Stimulated activated CD8-positive, alpha-beta memory T cell treated with anti-CD3 and anti-CD28 coated beads, Interleukin-7, amount 100 ng/mL, for 24 hours (primary cell): ENCODE measurements at regions not wholly inside any gene's neighbourhood (a gene's known extent, or its start where the extent isn't known, plus 50 kb on each side); places are given as distances from the start of the nearest gene placed in this dataset.

Source experiments
- DNase-seq: peaks from one replicate; pipeline ENCODE4 v3.0.0-alpha.2; 2020; ENCODE audit warnings: low read depth

- DNase-seq: no peak
These were observed 176.0 kb downstream of the ABHD5 start for GRCh38 chr3:43866529-43867353.

GRCh38 chr3:43867436-43868072 lies 176.8 kb downstream of the ABHD5 start:
- no peak for DNase-seq

- DNase-seq: no peak
These were observed 178.8 kb downstream of the ABHD5 start for GRCh38 chr3:43869491-43869890.

DNA sequence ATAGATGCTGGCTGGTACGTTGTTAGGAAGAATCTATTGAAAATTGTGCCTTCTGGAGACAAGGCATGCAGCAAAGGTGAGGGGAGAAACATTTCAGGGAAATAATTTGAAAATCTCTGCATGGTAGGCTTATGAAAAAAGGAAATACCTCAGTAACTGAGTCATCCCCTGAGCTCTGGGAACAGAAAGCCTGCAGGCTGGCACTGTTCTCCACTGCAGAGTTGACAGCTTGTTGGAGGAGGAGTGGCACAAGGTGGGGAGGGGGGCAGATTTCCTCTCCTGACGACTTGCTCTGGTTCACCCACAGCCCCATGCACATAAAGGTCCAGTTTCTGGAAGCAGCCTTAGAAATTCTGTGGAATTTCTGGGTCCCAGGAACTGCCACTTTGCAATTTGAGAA lies 179.4 kb downstream of the ABHD5 start:
- DNase-seq: no peak

DNA sequence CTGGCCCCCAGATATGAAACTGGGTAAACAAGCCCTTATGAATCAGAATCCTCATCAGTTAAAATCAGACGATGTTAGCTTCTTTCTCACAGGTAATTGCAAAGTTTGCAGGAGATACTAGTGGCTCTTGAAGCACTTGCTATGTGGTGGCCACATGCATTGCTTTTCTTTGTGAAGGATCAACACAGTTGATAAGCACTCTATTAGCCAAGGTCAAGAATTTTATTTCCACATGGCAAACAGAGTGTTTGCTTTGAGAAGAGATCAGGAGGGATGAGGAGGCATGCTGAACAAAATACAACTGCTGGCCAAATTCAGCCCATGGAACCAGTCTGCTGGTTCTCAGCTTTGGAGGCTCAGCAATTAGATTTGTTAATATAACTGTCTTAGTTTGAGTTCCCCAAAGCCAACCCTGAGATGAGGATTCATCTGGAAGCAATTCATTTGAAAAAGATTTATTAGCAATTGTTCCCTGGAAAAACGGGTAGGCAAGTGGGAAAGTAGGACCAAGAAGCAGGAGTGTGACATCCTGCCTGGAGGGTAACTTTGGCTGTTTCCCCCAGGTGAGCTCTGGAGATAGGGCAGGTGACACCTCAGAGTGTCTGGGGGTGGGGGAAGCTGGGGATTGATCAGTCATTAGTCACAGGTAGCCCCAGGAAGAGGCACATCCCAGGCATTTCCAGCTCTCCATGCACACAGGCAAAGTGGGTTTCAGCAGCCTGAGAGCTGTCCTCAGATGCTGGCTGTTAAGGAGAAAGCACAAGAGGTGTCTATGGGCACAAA lies 180.3 kb downstream of the ABHD5 start:
- no peak for DNase-seq

GRCh38 chr3:43871627-43872245 lies 181.0 kb downstream of the ABHD5 start:
- no peak for DNase-seq

DNA sequence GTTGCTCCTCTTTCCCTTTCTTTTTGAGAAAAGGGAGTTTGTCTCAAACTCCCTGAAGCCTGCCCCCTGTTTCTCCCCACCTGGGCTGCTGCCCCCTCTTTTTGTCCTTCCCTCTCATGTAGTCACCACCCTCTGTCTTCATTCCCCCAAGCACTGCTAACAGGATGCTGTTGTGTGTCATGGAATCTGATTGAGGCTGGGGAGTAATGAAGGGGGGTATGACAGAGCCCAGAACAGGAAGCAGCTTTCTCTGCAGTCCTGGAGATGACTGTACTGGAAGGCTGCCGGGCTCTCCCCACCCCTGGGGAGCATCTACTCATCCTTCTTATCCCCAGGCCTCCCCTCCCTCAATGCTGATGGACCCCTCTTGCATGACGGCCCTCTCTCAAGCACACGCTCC lies 181.6 kb downstream of the ABHD5 start:
- no peak for DNase-seq

GRCh38 chr3:43872901-43873300 lies 182.2 kb downstream of the ABHD5 start:
- DNase-seq: no peak

- no peak for DNase-seq
These were observed 183.0 kb downstream of the ABHD5 start for GRCh38 chr3:43873723-43874122.

- no peak for DNase-seq
These were observed 183.6 kb downstream of the ABHD5 start for GRCh38 chr3:43874290-43874689.

- no peak for DNase-seq
These were observed 184.0 kb downstream of the ABHD5 start for GRCh38 chr3:43874731-43875130.

GRCh38 chr3:43876648-43877047 lies 185.9 kb downstream of the ABHD5 start:
- DNase-seq: no peak

- DNase-seq: no peak
These were observed 188.4 kb downstream of the ABHD5 start for GRCh38 chr3:43879166-43879565.

GRCh38 chr3:43882976-43883680 lies 192.4 kb downstream of the ABHD5 start:
- no peak for DNase-seq

DNA sequence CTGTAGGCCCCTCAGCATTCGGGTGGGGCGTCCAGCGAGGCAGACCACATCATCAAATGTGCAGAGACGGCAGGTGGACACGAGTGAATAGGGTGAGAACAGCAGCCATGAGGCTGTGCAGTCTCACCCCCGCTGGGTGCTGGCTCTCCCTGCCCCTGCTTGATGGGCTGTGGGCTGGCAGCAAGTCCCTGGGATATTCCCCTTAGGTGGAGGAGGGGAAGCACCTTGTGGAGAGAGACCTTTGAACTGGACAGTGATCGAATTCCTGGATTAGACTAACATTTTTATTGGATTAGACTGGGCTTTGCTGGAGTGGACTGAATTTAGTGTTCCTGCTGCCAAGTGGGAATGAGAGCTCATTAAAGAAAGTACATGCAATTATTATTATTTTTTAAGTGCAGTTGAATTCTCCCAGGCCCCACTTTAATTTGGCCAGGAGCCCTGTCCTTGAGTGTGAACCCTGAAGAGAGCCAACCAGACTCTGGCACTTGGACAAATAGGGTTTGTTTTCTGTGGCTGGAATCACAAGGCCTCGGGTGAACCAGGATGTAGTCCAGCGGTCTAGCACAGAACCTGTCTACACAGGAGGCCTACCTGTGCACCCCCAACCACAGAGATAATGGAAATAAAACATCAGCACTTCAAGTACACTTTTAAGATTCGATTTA lies 193.1 kb downstream of the ABHD5 start:
- no peak for DNase-seq

DNA sequence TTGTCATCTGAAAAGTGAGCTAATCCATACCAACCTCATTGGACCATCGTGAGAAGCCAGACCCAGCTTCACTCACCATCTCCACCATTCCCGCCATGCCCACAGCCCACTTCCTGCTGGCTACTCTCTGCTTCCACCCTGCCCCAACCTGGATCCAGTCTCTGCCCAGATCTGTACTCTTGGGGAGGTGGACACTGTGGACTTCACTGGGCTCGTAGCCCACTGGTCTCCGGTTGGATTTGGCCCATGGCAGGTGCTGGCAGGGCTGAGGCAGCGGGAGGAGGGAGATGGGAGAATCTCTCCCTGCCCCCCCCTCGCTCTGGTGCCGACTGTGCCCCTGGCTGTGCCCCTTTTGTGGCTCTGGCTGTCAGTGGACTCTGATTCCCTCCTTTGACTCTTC lies 193.8 kb downstream of the ABHD5 start:
- no peak for DNase-seq

DNA sequence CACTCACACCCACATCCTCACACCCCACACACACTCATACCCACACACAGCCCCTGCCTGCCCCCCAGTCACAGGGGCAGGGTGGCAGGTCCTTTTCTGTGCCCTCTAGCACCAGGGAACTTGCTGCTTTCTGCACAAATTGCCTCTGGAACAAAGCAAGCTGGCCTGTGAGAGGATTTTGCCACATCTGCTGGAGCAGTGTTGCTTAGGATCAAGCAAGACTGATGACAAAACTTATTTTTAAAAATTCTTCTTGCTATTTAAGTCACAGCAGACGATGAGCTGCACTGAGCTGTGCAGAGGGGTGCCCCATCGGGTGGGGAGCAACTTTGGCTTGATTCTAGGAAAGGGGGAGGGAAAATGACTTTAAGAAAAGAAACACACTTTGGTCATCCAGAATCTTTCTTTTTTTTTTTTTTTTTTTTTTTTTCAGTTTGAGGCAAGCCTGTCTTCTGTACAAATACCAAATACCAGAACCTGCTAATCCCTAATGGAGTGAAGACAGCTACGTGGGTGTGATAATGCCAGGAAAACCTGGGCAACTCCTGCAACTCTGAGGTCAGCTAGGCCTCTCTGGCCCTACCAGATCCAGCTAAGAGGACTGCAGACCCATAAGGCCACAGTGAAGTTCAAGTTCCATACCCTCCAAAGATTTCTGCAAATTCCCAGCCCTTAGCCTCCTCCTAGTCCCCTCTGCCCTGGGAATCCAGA lies 195.3 kb downstream of the ABHD5 start:
- no peak for DNase-seq

DNA sequence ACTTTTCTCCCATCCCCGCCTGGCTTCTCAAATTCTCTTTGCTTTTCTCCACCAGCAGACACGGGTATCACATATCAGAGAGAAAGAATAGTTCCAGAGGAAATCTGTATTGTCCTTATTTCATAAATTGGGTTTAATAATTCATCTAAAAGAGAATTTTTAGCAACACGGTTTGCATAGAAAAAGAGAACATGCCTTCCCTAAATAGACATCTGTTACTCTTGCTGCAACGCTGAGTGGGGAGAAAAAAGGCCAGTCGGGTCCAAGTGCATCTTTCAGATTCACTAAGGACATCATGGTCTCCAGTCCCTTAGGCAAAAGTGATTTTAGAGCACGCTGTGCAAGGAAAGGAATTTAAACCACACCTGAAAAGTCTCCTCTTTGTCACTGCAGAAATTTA lies 201.3 kb downstream of the ABHD5 start:
- no peak for DNase-seq

- no peak for DNase-seq
These were observed 201.8 kb downstream of the ABHD5 start for GRCh38 chr3:43892526-43892925.

DNA sequence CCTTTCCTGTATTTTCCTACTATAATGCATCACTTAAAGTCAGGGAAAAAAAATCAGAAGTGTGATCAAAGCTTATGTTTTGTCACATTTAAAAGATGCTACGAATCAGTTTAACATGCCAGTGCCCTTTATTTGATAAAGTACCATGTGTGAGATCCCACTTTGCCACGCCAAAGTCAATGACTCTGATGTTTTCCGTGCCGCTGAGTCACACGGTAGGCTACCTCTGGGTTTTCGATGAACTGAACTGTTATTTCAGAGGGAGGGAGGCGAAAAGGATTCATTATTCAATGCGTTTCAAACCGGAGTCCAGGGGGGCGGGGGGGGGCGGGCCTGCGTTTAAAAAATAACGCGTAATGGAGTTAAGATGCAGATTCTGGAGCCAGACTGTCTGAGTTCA lies 203.0 kb downstream of the ABHD5 start:
- DNase-seq: no peak
